Endodermal cell (in vitro differentiated cells): ENCODE measurements at regions not wholly inside any gene's neighbourhood (a gene's known extent, or its start where the extent isn't known, plus 50 kb on each side); places are given as distances from the start of the nearest gene placed in this dataset.

ENCODE experiments used
- DNase-seq: peaks from one replicate; pipeline ENCODE4 v3.0.0-alpha.2; 2017
- H3K27ac ChIP-seq: 2 replicates; pipeline ENCODE4 v1.5.1; 2013; ENCODE audit warnings: mild to moderate bottlenecking, low read depth, low read length, moderate library complexity
- H3K27me3 ChIP-seq: 2 replicates; pipeline ENCODE4 v1.6.1; 2013; ENCODE audit warnings: mild to moderate bottlenecking, low read length, moderate library complexity; ENCODE audit not compliant: insufficient read depth, control insufficient read depth, poor library complexity, severe bottlenecking
- H3K36me3 ChIP-seq: 2 replicates; pipeline ENCODE4 v1.7.0; 2013; ENCODE audit warnings: mild to moderate bottlenecking, low read length, moderate library complexity; ENCODE audit not compliant: control insufficient read depth, insufficient read depth
- H3K4me1 ChIP-seq: one replicate; pipeline ENCODE4 v1.7.0; 2013; ENCODE audit warnings: low read length; ENCODE audit not compliant: control insufficient read depth, insufficient read depth
- H3K4me3 ChIP-seq: 2 replicates; pipeline ENCODE4 v1.5.1; 2013; ENCODE audit warnings: mild to moderate bottlenecking, low read length, moderate library complexity
- H3K9ac ChIP-seq: 2 replicates; pipeline ENCODE4 v1.6.1; 2013; ENCODE audit warnings: mild to moderate bottlenecking, low read length, moderate library complexity; ENCODE audit not compliant: poor library complexity, severe bottlenecking; ENCODE audit errors: extremely low read depth
- H3K9me3 ChIP-seq: 2 replicates; pipeline ENCODE4 v1.6.1; 2013; ENCODE audit warnings: mild to moderate bottlenecking, low read length, moderate library complexity; ENCODE audit not compliant: control insufficient read depth
- H3K27ac Mint-ChIP-seq: 2 replicates; pipeline ENCODE4 v1.8.0; 2020; ENCODE audit warnings: mixed read lengths
- H3K27me3 Mint-ChIP-seq: 2 replicates; pipeline ENCODE4 v1.8.0; 2021; ENCODE audit warnings: mild to moderate bottlenecking, mixed read lengths; ENCODE audit not compliant: insufficient read depth
- H3K36me3 Mint-ChIP-seq: 2 replicates; pipeline ENCODE4 v1.8.0; 2020; ENCODE audit warnings: low read depth, mixed read lengths
- H3K4me1 Mint-ChIP-seq: 2 replicates; pipeline ENCODE4 v1.8.0; 2020; ENCODE audit warnings: mixed read lengths
- H3K4me3 Mint-ChIP-seq: 2 replicates; pipeline ENCODE4 v1.8.0; 2020; ENCODE audit warnings: mild to moderate bottlenecking, moderate library complexity, mixed read lengths
- H3K9me3 Mint-ChIP-seq: 2 replicates; pipeline ENCODE4 v1.8.0; 2020; ENCODE audit warnings: mild to moderate bottlenecking, mixed read lengths
- CTCF ChIP-seq: fragments of 200-600 bp; sonication (generic); conservative IDR thresholded peaks from 2 replicates; pipeline ENCODE4 v1.5.0; 2021; ENCODE audit warnings: antibody characterized with exemption, mild to moderate bottlenecking
- WGBS, 2 experiments: methylation state at CpG; one replicate each; pipeline versions ENCODE4 v1.1.5 to v1.1.7; 2013; ENCODE audit warnings: missing lambda C conversion rate in 2 of 2, mixed read lengths in 1 of 2; ENCODE audit not compliant: insufficient coverage in 1 of 2, insufficient read length in 1 of 2; 5-methylcytosine and 5-hydroxymethylcytosine counted together

GRCh38 chr5:44932922-44933585, 124.3 kb downstream of the MRPS30 start:
- WGBS, 2 experiments, result 80 to 81% methylated on average over 1 of the region's 3 CpGs
- H3K4me1 ChIP-seq, result no peaks in the 10 kb centered on the region
- no peaks in the 10 kb centered on the region for H3K27me3 ChIP-seq
- H3K4me3 ChIP-seq, result no peak overlapping the region
- TF ChIP-seq CTCF, result no peak
- no peaks in the 10 kb centered on the region for H3K9me3 ChIP-seq
- no peaks in the 10 kb centered on the region for H3K36me3 Mint-ChIP-seq
- no peaks in the 10 kb centered on the region for H3K36me3 ChIP-seq
- no peak overlapping the region for H3K4me3 Mint-ChIP-seq
- H3K4me1 Mint-ChIP-seq, result no peaks in the 10 kb centered on the region
- no peak overlapping the region for H3K27ac ChIP-seq
- no peaks in the 10 kb centered on the region for H3K27me3 Mint-ChIP-seq
- H3K9ac ChIP-seq, result no peak overlapping the region
- DNase-seq, result no peak
- H3K27ac Mint-ChIP-seq, result no peak overlapping the region
- no peaks in the 10 kb centered on the region for H3K9me3 Mint-ChIP-seq

GRCh38 chr5:44933686-44934085, 124.9 kb downstream of the MRPS30 start:
- Mint-ChIP-seq H3K4me1 (no peaks in the 10 kb centered on the region), H3K27ac (no peak overlapping the region), H3K27me3 (no peaks in the 10 kb centered on the region), H3K9me3 (no peaks in the 10 kb centered on the region), H3K36me3 (no peaks in the 10 kb centered on the region), H3K4me3 (no peak overlapping the region)
- Histone ChIP-seq H3K36me3 (no peaks in the 10 kb centered on the region), H3K4me1 (no peaks in the 10 kb centered on the region), H3K27me3 (no peaks in the 10 kb centered on the region), H3K9ac (no peak overlapping the region), H3K9me3 (no peaks in the 10 kb centered on the region), H3K27ac (no peak overlapping the region), H3K4me3 (no peak overlapping the region)
- DNase-seq, result no peak
- 90% methylated on average over 2 of the region's 3 CpGs; no CpG with 5 or more reads in 1 of the 2 experiments for WGBS, 2 experiments
- no peak for TF ChIP-seq CTCF

- peak; percentile 87 for TF ChIP-seq CTCF
- Histone ChIP-seq H3K9ac (no peak overlapping the region), H3K36me3 (no peaks in the 10 kb centered on the region), H3K27ac (no peak overlapping the region), H3K4me3 (no peak overlapping the region), H3K9me3 (no peaks in the 10 kb centered on the region), H3K27me3 (no peaks in the 10 kb centered on the region), H3K4me1 (no peaks in the 10 kb centered on the region)
- H3K4me3 Mint-ChIP-seq, result no peak overlapping the region
- peak; percentile 81 for DNase-seq
- H3K27ac Mint-ChIP-seq, result no peak overlapping the region
- H3K4me1 Mint-ChIP-seq, result no peaks in the 10 kb centered on the region
- H3K9me3 Mint-ChIP-seq, result peaks cover 5% of the 10 kb centered on the region
- H3K27me3 Mint-ChIP-seq, result no peaks in the 10 kb centered on the region
- 92% methylated on average over 1 of the region's 1 CpG; no CpG with 5 or more reads in 1 of the 2 experiments for WGBS, 2 experiments
- H3K36me3 Mint-ChIP-seq, result peaks cover 2% of the 10 kb centered on the region
Measured at GRCh38 chr5:44935262-44935661, 126.5 kb downstream of the MRPS30 start.
